HepG2 (cell line): ENCODE measurements at regions not wholly inside any gene's neighbourhood (a gene's known extent, or its start where the extent isn't known, plus 50 kb on each side); places are given as distances from the start of the nearest gene placed in this dataset.

ENCODE experiments used
- AFF4 ChIP-seq: sonication (generic); formaldehyde crosslinking; IDR thresholded peaks from 2 replicates; pipeline ENCODE4 v1.4.0; 2020; ENCODE audit warnings: missing genetic modification reagents
- CREB1 ChIP-seq, 2 experiments: fragments of 450-650 bp in 1 of 2; IDR thresholded peaks; 2 replicates each; pipeline ENCODE4 v1.6.1; 2016 to 2017; ENCODE audit warnings: control low read depth in 1 of 2, mild to moderate bottlenecking in 1 of 2, missing compliant biosample characterization in 1 of 2, missing genetic modification characterization in 1 of 2
- CTCF ChIP-seq: sonication (generic); formaldehyde crosslinking; IDR thresholded peaks from 2 replicates; pipeline ENCODE4 v1.5.0; 2020; ENCODE audit warnings: mild to moderate bottlenecking, missing genetic modification reagents, moderate library complexity
- GABPA ChIP-seq, 2 experiments: IDR thresholded peaks; 2 replicates each; pipeline ENCODE4 v1.6.1; 2011 to 2016; ENCODE audit warnings: low read depth in 2 of 2, low read length in 1 of 2, missing biosample characterization in 1 of 2, missing genetic modification characterization in 1 of 2
- MAX ChIP-seq: IDR thresholded peaks from 2 replicates; pipeline ENCODE4 v1.6.1; 2012; ENCODE audit warnings: inconsistent platforms
- MAZ ChIP-seq, 2 experiments: sonication (generic) in 1 of 2; formaldehyde crosslinking in 1 of 2; IDR thresholded peaks; 2 replicates each; pipeline versions ENCODE4 v1.5.0 to v1.6.1; 2012 to 2020; ENCODE audit warnings: low read depth in 2 of 2, mild to moderate bottlenecking in 2 of 2, borderline replicate concordance in 1 of 2, improper control_type of control experiment in 1 of 2, low read length in 1 of 2, missing genetic modification reagents in 1 of 2, moderate library complexity in 1 of 2
- MED1 ChIP-seq: sonication (generic); formaldehyde crosslinking; IDR thresholded peaks from 2 replicates; pipeline ENCODE4 v1.4.0; 2020; ENCODE audit warnings: missing genetic modification reagents
- NFE2 ChIP-seq: sonication (generic); formaldehyde crosslinking; IDR thresholded peaks from 2 replicates; pipeline ENCODE4 v1.4.0; 2020; ENCODE audit warnings: missing genetic modification reagents
- POLR2AphosphoS2 ChIP-seq: IDR thresholded peaks from 2 replicates; pipeline ENCODE4 v1.6.1; 2011; ENCODE audit warnings: low read depth, low read length, improper control_type of control experiment
- U2AF1 ChIP-seq: fragments of 200-400 bp; formaldehyde crosslinking; optimal IDR thresholded peaks from 2 replicates; pipeline ENCODE3; 2017; ENCODE audit warnings: mild to moderate bottlenecking, low read depth, low read length
- ZFX ChIP-seq: sonication (generic); formaldehyde crosslinking; IDR thresholded peaks from 2 replicates; pipeline ENCODE4 v1.4.0; 2020; ENCODE audit warnings: mild to moderate bottlenecking, low read depth, missing genetic modification reagents, moderate library complexity
- ZNF282 ChIP-seq: fragments of 450-650 bp; IDR thresholded peaks from 2 replicates; pipeline ENCODE4 v1.6.1; 2018; ENCODE audit not compliant: partially characterized antibody
- TF ChIP-seq, protein P1 (sequence below): sonication (generic); formaldehyde crosslinking; IDR thresholded peaks from 2 replicates; pipeline ENCODE4 v1.9.0; 2022; ENCODE audit warnings: missing genetic modification reagents, mild to moderate bottlenecking, borderline replicate concordance
- TF ChIP-seq, protein P2 (sequence below): sonication (generic); formaldehyde crosslinking; IDR thresholded peaks from 2 replicates; pipeline ENCODE4 v1.8.0; 2022; ENCODE audit warnings: low read depth, missing genetic modification reagents

- TF ChIP-seq ZNF282: no peak
- TF ChIP-seq MAX: no peak
- no peak for TF ChIP-seq POLR2AphosphoS2
- TF ChIP-seq U2AF1: no peak
- TF ChIP-seq GABPA (IDR thresholded peaks at IDR 0.05; ENCODE audit: low read depth, low read length): no peak
- no peak for TF ChIP-seq GABPA (CRISPR knock-in tag; IDR thresholded peaks at IDR 0.05; ENCODE audit: low read depth)
- TF ChIP-seq NFE2 (CRISPR knock-in tag): no peak
- TF ChIP-seq ZFX (CRISPR knock-in tag): no peak
- TF ChIP-seq, protein P1, sequence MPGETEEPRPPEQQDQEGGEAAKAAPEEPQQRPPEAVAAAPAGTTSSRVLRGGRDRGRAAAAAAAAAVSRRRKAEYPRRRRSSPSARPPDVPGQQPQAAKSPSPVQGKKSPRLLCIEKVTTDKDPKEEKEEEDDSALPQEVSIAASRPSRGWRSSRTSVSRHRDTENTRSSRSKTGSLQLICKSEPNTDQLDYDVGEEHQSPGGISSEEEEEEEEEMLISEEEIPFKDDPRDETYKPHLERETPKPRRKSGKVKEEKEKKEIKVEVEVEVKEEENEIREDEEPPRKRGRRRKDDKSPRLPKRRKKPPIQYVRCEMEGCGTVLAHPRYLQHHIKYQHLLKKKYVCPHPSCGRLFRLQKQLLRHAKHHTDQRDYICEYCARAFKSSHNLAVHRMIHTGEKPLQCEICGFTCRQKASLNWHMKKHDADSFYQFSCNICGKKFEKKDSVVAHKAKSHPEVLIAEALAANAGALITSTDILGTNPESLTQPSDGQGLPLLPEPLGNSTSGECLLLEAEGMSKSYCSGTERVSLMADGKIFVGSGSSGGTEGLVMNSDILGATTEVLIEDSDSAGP (CRISPR knock-in tag): no peak
- TF ChIP-seq CREB1 (IDR thresholded peaks at IDR 0.05): no peak
- no peak for TF ChIP-seq CREB1 (CRISPR knock-in tag; IDR thresholded peaks at IDR 0.05)
- TF ChIP-seq MAZ (IDR thresholded peaks at IDR 0.05; ENCODE audit: borderline replicate concordance, low read depth, low read length): no peak
- TF ChIP-seq MAZ (CRISPR knock-in tag; IDR thresholded peaks at IDR 0.05; ENCODE audit: low read depth): no peak
- TF ChIP-seq, protein P2, sequence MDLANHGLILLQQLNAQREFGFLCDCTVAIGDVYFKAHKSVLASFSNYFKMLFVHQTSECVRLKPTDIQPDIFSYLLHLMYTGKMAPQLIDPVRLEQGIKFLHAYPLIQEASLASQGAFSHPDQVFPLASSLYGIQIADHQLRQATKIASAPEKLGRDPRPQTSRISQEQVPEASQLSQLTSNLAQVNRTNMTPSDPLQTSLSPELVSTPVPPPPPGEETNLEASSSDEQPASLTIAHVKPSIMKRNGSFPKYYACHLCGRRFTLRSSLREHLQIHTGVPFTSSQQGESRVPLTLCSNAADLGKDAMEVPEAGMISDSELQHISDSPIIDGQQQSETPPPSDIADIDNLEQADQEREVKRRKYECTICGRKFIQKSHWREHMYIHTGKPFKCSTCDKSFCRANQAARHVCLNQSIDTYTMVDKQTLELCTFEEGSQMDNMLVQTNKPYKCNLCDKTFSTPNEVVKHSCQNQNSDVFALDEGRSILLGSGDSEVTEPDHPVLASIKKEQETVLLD (CRISPR knock-in tag): no peak
- no peak for TF ChIP-seq MED1
- no peak for TF ChIP-seq AFF4
- TF ChIP-seq CTCF (CRISPR knock-in tag): no peak
Observed at GRCh38 chr5:58356662-58357061, 103.2 kb downstream of the PLK2 start.
